HG02943 (cell line): ENCODE measurements at regions not wholly inside any gene's neighbourhood (a gene's known extent, or its start where the extent isn't known, plus 50 kb on each side); places are given as distances from the start of the nearest gene placed in this dataset.

ENCODE experiments used
- ATAC-seq: cut with Tn5 transposase; IDR thresholded peaks from one replicate; pipeline ENCODE4 v1.9.1; 2021; ENCODE audit warnings: mild to moderate bottlenecking, low read depth, moderate library complexity; ENCODE audit not compliant: unreplicated experiment

GRCh38 chr14:65794674-65795279 lies 382.2 kb downstream of the FUT8 start:
- ATAC-seq = no peak

DNA sequence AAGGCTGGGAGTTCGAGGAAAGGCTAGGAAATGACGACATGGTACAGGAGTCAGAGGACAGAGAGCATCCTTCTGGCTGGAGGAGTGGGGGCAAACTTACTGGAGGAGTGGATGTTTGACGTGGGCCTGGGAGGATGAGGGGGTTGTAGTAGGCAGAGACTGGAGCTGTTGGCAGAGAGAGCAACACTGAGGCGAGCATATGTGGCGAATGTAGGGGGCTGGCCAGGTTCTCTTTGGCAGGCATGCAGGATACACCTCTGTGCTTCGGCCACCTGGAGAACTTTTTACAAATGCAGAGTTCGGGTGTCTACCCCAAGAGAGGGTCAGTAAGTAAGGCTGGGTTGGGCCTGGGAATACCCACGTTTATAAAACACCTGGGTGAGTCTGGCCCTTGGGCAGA lies 385.7 kb downstream of the FUT8 start:
- ATAC-seq = no peak

DNA sequence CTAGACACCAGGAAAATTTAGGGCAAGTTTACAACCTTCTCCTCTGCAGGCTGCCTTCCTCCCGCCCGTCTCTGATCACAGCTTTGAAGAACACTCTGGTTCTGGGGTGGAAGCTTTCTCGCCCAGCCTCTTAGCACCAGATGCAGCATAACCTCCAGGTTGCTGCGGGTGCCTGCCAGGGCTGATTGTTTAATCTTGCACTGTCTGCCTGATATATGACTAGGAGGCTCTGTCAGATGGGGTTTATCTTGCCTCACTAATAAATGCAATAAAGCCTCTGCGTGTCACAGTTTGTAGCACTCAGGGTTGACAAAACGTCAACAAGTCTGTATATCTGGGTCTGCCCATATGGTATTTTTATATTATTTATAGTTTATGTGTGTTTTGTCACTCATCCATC lies 388.2 kb downstream of the FUT8 start:
- ATAC-seq = no peak

DNA sequence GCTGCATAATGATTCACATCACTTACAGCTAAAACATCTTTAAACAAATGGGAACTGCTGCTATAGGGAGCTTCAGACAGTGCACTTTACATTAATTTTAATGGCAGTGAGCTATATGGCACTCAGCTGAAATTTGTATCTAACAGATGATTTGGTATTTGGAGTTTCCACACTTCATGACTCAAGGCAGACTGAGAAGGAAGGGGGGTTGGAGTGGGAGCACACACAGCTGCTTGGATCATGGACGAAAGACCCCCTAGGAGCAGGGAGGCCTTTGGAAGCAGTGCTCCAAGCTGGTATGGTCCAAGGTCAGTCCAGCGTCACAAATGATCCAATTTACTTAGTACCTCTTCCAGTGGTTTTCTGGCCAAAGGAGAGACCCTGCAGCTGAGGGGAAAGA lies 389.7 kb downstream of the FUT8 start:
- ATAC-seq = no peak

DNA sequence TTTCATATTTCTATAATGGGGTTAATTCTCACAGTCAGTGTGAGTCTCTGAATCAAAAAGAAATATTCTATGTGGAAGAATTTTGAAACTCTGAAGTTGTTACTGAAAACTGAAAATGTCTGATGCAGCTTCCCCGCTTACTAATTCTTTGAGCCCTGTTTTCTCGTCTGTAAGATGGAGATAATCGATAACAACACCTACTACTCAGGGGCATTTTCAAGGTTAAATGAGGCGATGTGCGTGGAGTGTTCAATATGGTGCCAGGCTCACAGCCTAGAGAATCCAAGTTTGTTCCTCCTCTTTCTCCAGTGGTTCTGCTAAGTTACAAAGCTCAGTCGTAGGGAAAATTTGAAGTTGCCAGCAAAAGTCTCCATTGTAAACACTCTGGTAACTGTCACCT lies 391.4 kb downstream of the FUT8 start:
- ATAC-seq = no peak

DNA sequence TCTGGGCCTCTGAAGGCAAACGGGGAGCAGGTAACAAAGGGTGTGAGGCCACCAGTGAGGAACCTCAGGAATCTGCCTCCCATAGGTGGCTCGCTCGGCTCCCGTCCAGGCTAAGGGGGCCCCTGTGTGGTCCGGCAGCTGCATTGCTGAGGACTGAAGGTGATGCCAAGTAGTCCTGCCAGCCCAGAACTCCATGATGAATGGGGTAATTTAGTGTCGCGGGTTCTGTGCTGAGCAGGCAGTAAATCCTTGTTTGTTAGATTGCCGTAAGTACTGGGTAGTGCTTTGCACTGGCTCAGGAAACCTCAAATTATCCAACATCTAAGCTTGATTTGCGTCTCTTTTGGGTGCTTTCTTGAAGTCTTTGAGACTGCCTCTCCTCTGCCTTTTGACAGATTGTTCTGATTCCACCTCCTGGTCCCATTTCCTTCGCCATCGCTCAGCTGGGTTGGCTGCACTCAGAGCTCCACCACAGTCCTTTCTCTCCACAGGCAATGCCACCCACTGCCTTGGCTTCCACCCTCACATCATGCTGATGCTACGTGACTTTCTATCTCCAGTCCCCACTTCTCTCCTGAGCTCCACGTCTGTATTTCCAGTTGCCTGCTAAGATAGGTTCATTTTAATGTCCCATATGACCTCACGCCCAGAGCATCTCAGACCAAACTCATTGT lies 392.0 kb downstream of the FUT8 start:
- ATAC-seq = no peak

DNA sequence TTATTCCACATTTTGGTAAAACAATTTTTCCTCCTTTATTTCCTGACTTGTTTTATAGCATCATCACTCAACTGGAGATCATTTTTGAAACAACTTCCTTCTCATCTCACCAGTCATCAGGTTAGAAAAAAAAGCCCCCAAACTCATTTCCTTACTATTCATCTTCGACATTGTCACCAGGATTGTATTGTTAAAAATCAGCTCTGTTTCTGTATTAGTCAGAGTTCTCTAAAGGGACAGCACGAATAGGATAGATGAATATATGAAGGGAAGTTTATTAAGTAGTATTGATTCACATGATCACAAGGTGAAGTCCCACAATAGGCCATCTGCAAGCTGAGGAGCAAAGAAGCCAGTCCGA lies 392.6 kb downstream of the FUT8 start:
- no peak for ATAC-seq

- no peak for ATAC-seq
Measured at GRCh38 chr14:65808390-65808789, 395.9 kb downstream of the FUT8 start.

GRCh38 chr14:65810322-65810721 lies 397.8 kb downstream of the FUT8 start:
- ATAC-seq = no peak

- no peak for ATAC-seq
Measured at GRCh38 chr14:65813760-65814384, 401.3 kb downstream of the FUT8 start.

DNA sequence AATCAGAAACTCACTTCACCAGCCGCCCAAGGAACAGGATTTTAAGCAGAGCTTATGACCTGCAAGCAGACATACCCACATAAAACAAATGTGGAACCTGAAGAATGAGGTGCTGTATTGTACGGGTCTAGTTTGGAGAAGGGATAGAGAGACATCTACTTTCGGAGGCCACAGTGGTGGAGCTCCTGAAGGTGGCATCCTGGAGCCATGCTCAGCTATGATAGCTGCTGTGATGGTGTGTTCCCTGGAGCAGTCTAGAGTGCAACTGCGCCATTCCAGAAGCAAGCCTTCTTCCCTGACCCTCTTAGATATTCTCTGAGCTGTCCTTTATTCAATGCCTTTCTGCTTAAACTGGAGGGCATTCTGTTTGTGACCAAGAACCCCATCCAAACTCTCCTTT lies 402.6 kb downstream of the FUT8 start:
- no peak for ATAC-seq

- no peak for ATAC-seq
Measured at GRCh38 chr14:65817011-65817410, 404.5 kb downstream of the FUT8 start.

- no peak for ATAC-seq
Measured at GRCh38 chr14:65819569-65819968, 407.0 kb downstream of the FUT8 start.

DNA sequence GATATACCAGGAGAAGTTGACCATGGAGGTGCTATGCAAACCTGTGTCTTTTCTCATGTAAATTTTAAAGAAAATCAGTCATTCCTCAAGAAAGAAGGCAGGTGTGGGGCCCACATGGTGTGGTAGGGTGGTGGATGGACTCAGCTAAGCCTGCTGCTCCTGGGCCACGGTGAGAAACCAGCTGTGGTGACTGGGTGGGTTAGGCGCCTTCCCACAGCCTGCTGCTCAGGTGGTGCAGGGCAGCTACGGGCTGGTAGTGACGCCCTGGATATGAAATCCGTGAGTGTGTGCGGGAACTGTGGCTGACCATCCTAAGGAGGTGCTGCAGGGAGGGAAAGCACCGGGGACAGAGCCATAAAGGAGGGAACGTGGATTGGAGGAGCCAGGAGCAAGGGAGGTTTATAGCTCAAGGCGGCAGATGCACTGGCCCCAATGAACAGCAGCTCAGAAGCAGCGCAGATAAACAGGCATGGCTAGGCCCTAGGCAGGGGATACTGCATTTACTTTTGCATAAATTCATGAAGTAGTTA lies 408.8 kb downstream of the FUT8 start:
- no peak for ATAC-seq

- ATAC-seq = no peak
Measured at GRCh38 chr14:65824285-65824977, 411.9 kb downstream of the FUT8 start.

DNA sequence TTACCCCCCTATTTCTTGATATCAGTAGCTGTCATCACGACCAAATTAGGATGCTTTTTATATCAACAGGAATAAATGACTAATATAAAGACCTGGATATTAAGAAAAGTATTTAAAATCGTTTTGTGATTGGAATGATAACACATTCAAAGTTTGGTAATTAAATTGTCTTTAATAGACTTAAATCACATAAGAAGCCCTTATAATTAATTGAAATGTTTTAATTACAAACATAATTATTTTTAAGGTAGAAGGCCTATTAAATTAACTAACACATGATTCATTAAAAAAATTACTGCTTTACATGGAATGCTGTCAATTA lies 412.4 kb downstream of the FUT8 start:
- ATAC-seq = no peak

GRCh38 chr14:65826946-65827345 lies 414.4 kb downstream of the FUT8 start:
- no peak for ATAC-seq

- no peak for ATAC-seq
Measured at GRCh38 chr14:65827520-65827919, 415.0 kb downstream of the FUT8 start.

DNA sequence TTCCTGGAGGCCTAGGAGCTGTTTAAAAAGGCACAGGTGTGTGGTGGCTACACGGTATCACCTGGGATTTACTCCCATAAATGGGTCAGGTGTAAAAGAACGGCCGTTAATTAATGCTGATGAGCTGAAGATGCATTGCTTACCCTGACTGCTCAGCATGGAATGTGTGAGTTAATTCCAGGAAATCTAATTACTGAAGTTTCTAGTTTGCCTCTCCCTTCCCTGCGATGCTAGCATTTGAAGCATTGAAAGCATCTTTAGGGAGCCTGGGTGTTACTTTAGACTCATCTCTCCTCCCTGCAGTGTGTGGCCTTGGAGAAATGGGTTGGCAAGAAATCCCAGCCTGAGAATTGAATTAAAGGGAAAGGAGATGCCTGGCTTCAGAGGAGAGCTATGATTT lies 415.9 kb downstream of the FUT8 start:
- no peak for ATAC-seq

DNA sequence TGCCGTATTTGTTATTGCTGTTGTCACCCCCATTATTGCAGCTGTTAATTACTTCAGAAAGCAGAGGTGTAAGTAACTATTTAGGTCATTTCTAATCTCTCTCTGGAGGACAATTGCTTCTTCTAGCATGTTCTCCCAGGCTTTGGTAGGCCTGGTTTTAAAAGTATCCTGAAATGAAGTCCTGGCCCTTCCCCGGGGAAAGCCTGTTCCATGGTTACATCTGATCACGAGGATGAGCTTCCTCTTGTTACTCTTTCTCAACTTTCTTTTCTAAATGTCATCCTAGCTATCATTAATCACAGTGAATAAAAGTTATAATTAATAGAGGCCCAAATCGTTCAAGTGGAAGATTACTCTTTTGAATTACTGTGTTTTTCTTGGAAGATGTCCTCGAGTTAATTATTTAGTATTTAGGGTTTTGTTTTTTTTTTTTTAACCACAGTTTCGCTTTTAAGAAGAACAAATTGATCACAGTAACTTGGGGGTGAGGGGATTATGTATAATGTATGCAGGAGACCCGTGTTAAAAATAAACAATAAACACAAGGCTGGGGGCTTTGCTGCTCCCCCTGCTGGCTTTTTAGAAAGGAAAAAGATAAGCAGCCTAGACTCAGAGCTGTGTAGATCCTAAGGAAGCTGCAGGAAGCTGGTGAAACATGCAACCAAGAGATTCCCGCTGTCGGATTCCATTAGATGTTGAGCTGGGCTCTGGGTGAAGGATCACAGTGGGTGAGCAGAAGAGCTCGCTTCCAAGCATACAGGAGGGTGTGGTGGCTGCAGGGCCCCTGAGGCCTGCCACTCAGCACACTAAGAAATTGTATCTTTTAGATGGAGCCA lies 420.1 kb downstream of the FUT8 start:
- no peak for ATAC-seq
